Stimulated activated CD4-positive, alpha-beta T cell treated with anti-CD3 and anti-CD28 coated beads, Interleukin-15, amount 100 ng/mL, for 1 hour (primary cell): ENCODE measurements at regions not wholly inside any gene's neighbourhood (a gene's known extent, or its start where the extent isn't known, plus 50 kb on each side); places are given as distances from the start of the nearest gene placed in this dataset.

Experiments used
- DNase-seq, 2 donors: peaks; one replicate each; pipeline ENCODE4 v3.0.0-alpha.2; 2020; ENCODE audit warnings: low read depth in 1 of 2, low spot score in 1 of 2

- DNase-seq = no peak
Observed at GRCh38 chr10:126783806-126784557, 113.5 kb upstream of the C10orf90 start.

- no peak for DNase-seq
Observed at GRCh38 chr10:126787201-126787600, 116.7 kb upstream of the C10orf90 start.

GRCh38 chr10:126795318-126795717 lies 109.9 kb upstream of the DOCK1 start:
- no peak for DNase-seq

GRCh38 chr10:126798649-126799048 lies 106.6 kb upstream of the DOCK1 start:
- DNase-seq = no peak

GRCh38 chr10:126803394-126803793 lies 101.8 kb upstream of the DOCK1 start:
- no peak for DNase-seq

GRCh38 chr10:126804396-126804795 lies 100.8 kb upstream of the DOCK1 start:
- no peak for DNase-seq

- no peak for DNase-seq
Observed at GRCh38 chr10:126806498-126806897, 98.7 kb upstream of the DOCK1 start.

- DNase-seq = no peak
Observed at GRCh38 chr10:126806991-126807702, 98.1 kb upstream of the DOCK1 start.

GRCh38 chr10:126808103-126808502 lies 97.1 kb upstream of the DOCK1 start:
- DNase-seq = no peak

GRCh38 chr10:126813432-126813831 lies 91.8 kb upstream of the DOCK1 start:
- DNase-seq = no peak

GRCh38 chr10:126833542-126833941 lies 71.7 kb upstream of the DOCK1 start:
- no peak for DNase-seq

GRCh38 chr10:126836009-126836408 lies 69.2 kb upstream of the DOCK1 start:
- DNase-seq = no peak

- no peak for DNase-seq
Observed at GRCh38 chr10:126838316-126838715, 66.9 kb upstream of the DOCK1 start.

GRCh38 chr10:126839094-126839761 lies 66.0 kb upstream of the DOCK1 start:
- no peak for DNase-seq

- no peak for DNase-seq
Observed at GRCh38 chr10:126840576-126841135, 64.6 kb upstream of the DOCK1 start.

- no peak for DNase-seq
Observed at GRCh38 chr10:126841341-126841895, 63.8 kb upstream of the DOCK1 start.

- no peak for DNase-seq
Observed at GRCh38 chr10:126842356-126842755, 62.9 kb upstream of the DOCK1 start.

GRCh38 chr10:126842836-126843235 lies 62.4 kb upstream of the DOCK1 start:
- DNase-seq = no peak

- DNase-seq = no peak
Observed at GRCh38 chr10:126843299-126843934, 61.8 kb upstream of the DOCK1 start.

GRCh38 chr10:126844406-126844805 lies 60.8 kb upstream of the DOCK1 start:
- DNase-seq = no peak

- no peak for DNase-seq
Observed at GRCh38 chr10:126846469-126846868, 58.8 kb upstream of the DOCK1 start.
